OCI-LY1 (cell line): ENCODE measurements at regions not wholly inside any gene's neighbourhood (a gene's known extent, or its start where the extent isn't known, plus 50 kb on each side); places are given as distances from the start of the nearest gene placed in this dataset.

ENCODE experiments used
- EZH2 ChIP-seq: fragments of 200-600 bp; sonication (generic), shearing (Covaris generic); IDR thresholded peaks from 2 replicates; pipeline ENCODE4 v1.8.0; 2017; ENCODE audit warnings: borderline replicate concordance, mixed run types, mild to moderate bottlenecking, antibody characterized with exemption, low read length, moderate library complexity, mixed read lengths
- TF ChIP-seq, protein P1 (sequence below): fragments of 200-600 bp; sonication (generic), shearing (Covaris generic); IDR thresholded peaks from 2 replicates; pipeline ENCODE4 v1.5.1; 2017; ENCODE audit warnings: mild to moderate bottlenecking, antibody characterized with exemption, low read length, moderate library complexity, mixed read lengths

DNA sequence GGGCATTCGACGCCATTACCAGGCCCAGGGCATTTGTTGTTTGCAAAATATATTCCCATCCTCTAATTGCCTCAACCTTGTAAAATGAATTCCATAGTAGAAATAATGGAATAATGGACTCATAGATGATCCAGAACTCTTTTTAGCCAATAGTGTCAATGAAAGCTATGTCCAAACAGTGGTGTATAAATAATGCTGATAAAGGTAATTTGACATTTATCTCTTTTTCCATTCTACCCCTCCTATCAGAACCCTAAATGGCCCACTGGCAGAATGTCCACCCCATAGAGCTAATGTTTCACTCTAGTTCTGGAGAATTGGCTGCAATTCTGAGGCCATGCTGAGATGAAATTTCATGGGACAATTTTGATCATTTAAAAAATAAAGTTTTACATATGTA lies 76.4 kb upstream of the DLX6 start:
- TF ChIP-seq, protein P1, sequence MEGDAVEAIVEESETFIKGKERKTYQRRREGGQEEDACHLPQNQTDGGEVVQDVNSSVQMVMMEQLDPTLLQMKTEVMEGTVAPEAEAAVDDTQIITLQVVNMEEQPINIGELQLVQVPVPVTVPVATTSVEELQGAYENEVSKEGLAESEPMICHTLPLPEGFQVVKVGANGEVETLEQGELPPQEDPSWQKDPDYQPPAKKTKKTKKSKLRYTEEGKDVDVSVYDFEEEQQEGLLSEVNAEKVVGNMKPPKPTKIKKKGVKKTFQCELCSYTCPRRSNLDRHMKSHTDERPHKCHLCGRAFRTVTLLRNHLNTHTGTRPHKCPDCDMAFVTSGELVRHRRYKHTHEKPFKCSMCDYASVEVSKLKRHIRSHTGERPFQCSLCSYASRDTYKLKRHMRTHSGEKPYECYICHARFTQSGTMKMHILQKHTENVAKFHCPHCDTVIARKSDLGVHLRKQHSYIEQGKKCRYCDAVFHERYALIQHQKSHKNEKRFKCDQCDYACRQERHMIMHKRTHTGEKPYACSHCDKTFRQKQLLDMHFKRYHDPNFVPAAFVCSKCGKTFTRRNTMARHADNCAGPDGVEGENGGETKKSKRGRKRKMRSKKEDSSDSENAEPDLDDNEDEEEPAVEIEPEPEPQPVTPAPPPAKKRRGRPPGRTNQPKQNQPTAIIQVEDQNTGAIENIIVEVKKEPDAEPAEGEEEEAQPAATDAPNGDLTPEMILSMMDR: no peak
- no peak for TF ChIP-seq EZH2
